GM23338 (cell line): ENCODE measurements at regions not wholly inside any gene's neighbourhood (a gene's known extent, or its start where the extent isn't known, plus 50 kb on each side); places are given as distances from the start of the nearest gene placed in this dataset.
A peak's percentile ranks its signal among the peaks of the same experiment; 100 is the strongest.

Experiments
- ATAC-seq: fragments of 200-7000 bp; cut with Tn5 transposase; 3 replicates; pipeline ENCODE4 v1.9.1; 2020
- DNase-seq: peaks from one replicate; pipeline ENCODE4 v3.0.0-alpha.2; 2015; ENCODE audit warnings: low spot score
- H2AFZ ChIP-seq: fragments of 200-600 bp; sonication (generic); 2 replicates; pipeline ENCODE4 v1.8.0; 2016; ENCODE audit warnings: antibody characterized with exemption, mild to moderate bottlenecking, moderate library complexity
- H3F3A ChIP-seq: fragments of 200-600 bp; sonication (generic); replicated peaks from 2 replicates; pipeline ENCODE4 v1.8.0; 2017; ENCODE audit warnings: antibody characterized with exemption, mixed run types, low read depth
- H3K27ac ChIP-seq: fragments of 200-600 bp; sonication (generic); 2 replicates; pipeline ENCODE4 v1.6.1; 2016; ENCODE audit warnings: low read depth
- H3K27me3 ChIP-seq: fragments of 200-600 bp; sonication (generic); 2 replicates; pipeline ENCODE4 v1.8.0; 2016; ENCODE audit warnings: mild to moderate bottlenecking, mixed run types, moderate library complexity; ENCODE audit not compliant: insufficient read depth
- H3K36me3 ChIP-seq: fragments of 200-600 bp; sonication (generic); 2 replicates; pipeline ENCODE4 v1.8.0; 2016; ENCODE audit warnings: mild to moderate bottlenecking; ENCODE audit not compliant: insufficient read depth
- H3K4me1 ChIP-seq: fragments of 200-600 bp; sonication (generic); 2 replicates; pipeline ENCODE4 v1.8.0; 2016; ENCODE audit warnings: mild to moderate bottlenecking, moderate library complexity; ENCODE audit not compliant: insufficient read depth
- H3K4me2 ChIP-seq: fragments of 200-600 bp; sonication (generic); 2 replicates; pipeline ENCODE4 v1.7.1; 2017; ENCODE audit warnings: mixed run types
- H3K4me3 ChIP-seq: fragments of 200-600 bp; sonication (generic); 2 replicates; pipeline ENCODE4 v1.6.1; 2016; ENCODE audit warnings: mixed run types
- H3K79me2 ChIP-seq: fragments of 200-600 bp; sonication (generic); replicated peaks from 2 replicates; pipeline ENCODE4 v1.8.0; 2017; ENCODE audit warnings: mild to moderate bottlenecking; ENCODE audit not compliant: insufficient read depth
- H3K9me2 ChIP-seq: fragments of 200-600 bp; sonication (generic); 2 replicates; pipeline ENCODE4 v1.8.0; 2017; ENCODE audit not compliant: insufficient read depth
- H4K20me1 ChIP-seq: fragments of 200-600 bp; sonication (generic); replicated peaks from 2 replicates; pipeline ENCODE4 v1.8.0; 2017; ENCODE audit warnings: mild to moderate bottlenecking; ENCODE audit not compliant: insufficient read depth
- H3K27ac Mint-ChIP-seq: 2 replicates; pipeline ENCODE4 v1.8.0; 2020; ENCODE audit warnings: inconsistent platforms, mild to moderate bottlenecking, moderate library complexity, mixed read lengths
- H3K27me3 Mint-ChIP-seq: 3 replicates; pipeline ENCODE4 v1.8.0; 2022; ENCODE audit warnings: low read depth, mild to moderate bottlenecking, moderate library complexity, mixed read lengths, inconsistent platforms; ENCODE audit not compliant: insufficient read depth, poor library complexity
- H3K36me3 Mint-ChIP-seq: 3 replicates; pipeline ENCODE4 v1.8.0; 2021; ENCODE audit warnings: low read depth, mild to moderate bottlenecking, inconsistent platforms, moderate library complexity, mixed read lengths
- H3K4me1 Mint-ChIP-seq: 3 replicates; pipeline ENCODE4 v1.8.0; 2020; ENCODE audit warnings: mild to moderate bottlenecking, inconsistent platforms, mixed read lengths
- H3K4me3 Mint-ChIP-seq: 3 replicates; pipeline ENCODE4 v1.8.0; 2021; ENCODE audit warnings: moderate library complexity, mild to moderate bottlenecking, inconsistent platforms, mixed read lengths
- H3K9me3 Mint-ChIP-seq: 3 replicates; pipeline ENCODE4 v1.8.0; 2020; ENCODE audit warnings: moderate library complexity, mild to moderate bottlenecking, inconsistent platforms, mixed read lengths
- CTCF ChIP-seq, 2 experiments: fragments of 200-600 bp in 1 of 2; sonication (generic) in 1 of 2; conservative IDR thresholded peaks; 2 replicates each; pipeline versions ENCODE4 v1.5.1 to v1.6.1; 2016 to 2017; ENCODE audit warnings: antibody characterized with exemption in 2 of 2, low read depth in 2 of 2, mild to moderate bottlenecking in 2 of 2, moderate library complexity in 1 of 2
- ETS1 ChIP-seq: IDR thresholded peaks from 2 replicates; pipeline ENCODE4 v1.6.1; 2016; ENCODE audit warnings: antibody characterized with exemption
- EZH2 ChIP-seq: fragments of 200-600 bp; sonication (generic); IDR thresholded peaks from one replicate; pipeline ENCODE4 v1.8.0; 2017; ENCODE audit warnings: antibody characterized with exemption, mild to moderate bottlenecking, low read depth; ENCODE audit not compliant: unreplicated experiment
- EZH2phosphoT487 ChIP-seq: fragments of 200-600 bp; sonication (generic); IDR thresholded peaks from one replicate; pipeline ENCODE4 v1.8.1; 2018; ENCODE audit warnings: antibody characterized with exemption; ENCODE audit not compliant: unreplicated experiment
- JUNB ChIP-seq: IDR thresholded peaks from one replicate; pipeline ENCODE4 v1.6.1; 2016; ENCODE audit warnings: antibody characterized with exemption; ENCODE audit not compliant: unreplicated experiment
- POLR2AphosphoS5 ChIP-seq: IDR thresholded peaks from 2 replicates; pipeline ENCODE4 v1.6.1; 2016; ENCODE audit warnings: antibody characterized with exemption, low read depth
- ZNF114 ChIP-seq: fragments of 250-450 bp; sonication (Bioruptor Pico); IDR thresholded peaks from 2 replicates; pipeline ENCODE4 v1.5.0; 2020; ENCODE audit warnings: mild to moderate bottlenecking, moderate library complexity

- no peak for DNase-seq
Measured at GRCh38 chr1:181318858-181319235, 164.5 kb upstream of the CACNA1E start.

GRCh38 chr1:181319907-181320306 is 163.4 kb upstream of the CACNA1E start:
- Histone ChIP-seq H3K27ac (no peak overlapping the region), H3K9me2 (no peaks in the 10 kb centered on the region), H3F3A (no peaks in the 10 kb centered on the region), H3K4me1 (peaks cover 16% of the 10 kb centered on the region; the same call in 1 of the 2 replicates), H2AFZ (no peak overlapping the region), H3K27me3 (peaks cover 65% of the 10 kb centered on the region), H3K36me3 (no peaks in the 10 kb centered on the region), H4K20me1 (no peaks in the 10 kb centered on the region), H3K4me2 (no peak overlapping the region), H3K79me2 (no peaks in the 10 kb centered on the region), H3K4me3 (no peak overlapping the region)
- DNase-seq (no peak), ATAC-seq (no peak)
- peaks cover 51% of the 10 kb centered on the region for H3K27me3 Mint-ChIP-seq
- H3K36me3 Mint-ChIP-seq, result no peaks in the 10 kb centered on the region; the same call in 2 of the 3 replicates
- no peak overlapping the region for H3K27ac Mint-ChIP-seq
- peaks cover 15% of the 10 kb centered on the region for H3K4me1 Mint-ChIP-seq
- no peak overlapping the region for H3K4me3 Mint-ChIP-seq
- no peaks in the 10 kb centered on the region for H3K9me3 Mint-ChIP-seq
- no peak for TF ChIP-seq EZH2phosphoT487
- TF ChIP-seq CTCF (conservative IDR thresholded peaks at IDR 0.05; ENCODE audit: low read depth in 2 of 2), result peak in 1 of 2 experiments; percentile 31; a peak in 1 of 4 replicates

More at GRCh38 chr1:181318858-181319235, 164.5 kb upstream of the CACNA1E start:
- no peak overlapping the region for H3K27ac ChIP-seq
- no peaks in the 10 kb centered on the region for H3F3A ChIP-seq
- Mint-ChIP-seq H3K9me3 (no peaks in the 10 kb centered on the region), H3K36me3 (no peaks in the 10 kb centered on the region; the same call in 2 of the 3 replicates), H3K4me3 (peak overlapping the region; percentile 86), H3K27ac (no peak overlapping the region), H3K27me3 (peaks cover 55% of the 10 kb centered on the region), H3K4me1 (peaks cover 21% of the 10 kb centered on the region)
- ATAC-seq, result peak; percentile 12
- H3K4me3 ChIP-seq, result peak overlapping the region; percentile 77
- TF ChIP-seq ZNF114 (CRISPR knock-in tag), result no peak
- no peak for TF ChIP-seq POLR2AphosphoS5
- no peak for TF ChIP-seq ETS1
- TF ChIP-seq JUNB, result no peak
- TF ChIP-seq EZH2, result peak; percentile 66
- H3K27me3 ChIP-seq, result peaks cover 76% of the 10 kb centered on the region
- H3K4me2 ChIP-seq, result peak overlapping the region; percentile 95
- no peaks in the 10 kb centered on the region for H3K9me2 ChIP-seq
- H3K4me1 ChIP-seq, result peaks cover 21% of the 10 kb centered on the region; the same call in 1 of the 2 replicates
- no peaks in the 10 kb centered on the region for H3K36me3 ChIP-seq
- no peaks in the 10 kb centered on the region for H3K79me2 ChIP-seq
- no peaks in the 10 kb centered on the region for H4K20me1 ChIP-seq
- peak overlapping the region; percentile 97 for H2AFZ ChIP-seq
